GM21825 (cell line): ENCODE measurements at regions not wholly inside any gene's neighbourhood (a gene's known extent, or its start where the extent isn't known, plus 50 kb on each side); places are given as distances from the start of the nearest gene placed in this dataset.
"Not testable (repeated sequence)": the region's sequence is repeated elsewhere in the genome, so short reads cannot be mapped to it uniquely, and the experiment has no call there.

Source experiments
- ATAC-seq: cut with Tn5 transposase; IDR thresholded peaks from one replicate; pipeline ENCODE4 v1.9.1; 2021; ENCODE audit warnings: mild to moderate bottlenecking, moderate library complexity; ENCODE audit not compliant: unreplicated experiment

DNA sequence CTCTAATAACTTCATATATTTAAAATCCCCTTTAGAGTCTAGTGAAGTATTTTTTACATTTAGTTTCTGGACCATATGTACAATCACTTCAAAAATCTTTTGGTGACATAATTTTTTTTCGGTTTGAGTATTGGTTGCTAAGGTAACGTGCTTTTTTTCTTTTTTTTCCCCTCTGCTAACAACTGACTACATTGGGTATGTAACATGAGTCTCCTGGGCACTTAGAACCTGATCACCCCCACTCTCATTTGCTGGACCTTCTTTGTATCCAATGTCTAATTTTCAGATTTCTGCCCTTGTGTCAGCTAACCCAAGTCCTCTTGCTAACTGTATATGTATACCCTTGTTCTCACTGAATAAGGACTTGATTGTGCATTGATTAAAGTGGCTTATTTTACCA is 592.9 kb upstream of the FLRT2 start:
- ATAC-seq: no peak

DNA sequence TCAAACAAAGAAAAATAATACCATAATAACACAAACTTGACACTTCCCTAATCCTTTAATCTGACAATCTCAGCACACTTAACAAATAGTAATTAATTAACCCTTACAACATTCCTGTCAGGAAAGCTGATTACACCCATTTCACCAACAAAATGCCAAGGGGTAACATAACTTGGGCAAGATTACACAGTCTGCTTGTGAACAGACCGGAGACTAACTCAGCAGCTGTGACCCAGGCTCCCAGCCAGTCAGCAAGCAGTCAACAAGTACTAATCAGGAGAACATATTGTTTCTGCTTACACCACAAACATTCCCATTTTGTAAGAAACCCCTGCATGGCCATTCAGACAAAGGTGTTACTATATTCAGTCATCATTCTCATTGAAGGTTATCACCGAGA is 592.5 kb upstream of the FLRT2 start:
- ATAC-seq: no peak

DNA sequence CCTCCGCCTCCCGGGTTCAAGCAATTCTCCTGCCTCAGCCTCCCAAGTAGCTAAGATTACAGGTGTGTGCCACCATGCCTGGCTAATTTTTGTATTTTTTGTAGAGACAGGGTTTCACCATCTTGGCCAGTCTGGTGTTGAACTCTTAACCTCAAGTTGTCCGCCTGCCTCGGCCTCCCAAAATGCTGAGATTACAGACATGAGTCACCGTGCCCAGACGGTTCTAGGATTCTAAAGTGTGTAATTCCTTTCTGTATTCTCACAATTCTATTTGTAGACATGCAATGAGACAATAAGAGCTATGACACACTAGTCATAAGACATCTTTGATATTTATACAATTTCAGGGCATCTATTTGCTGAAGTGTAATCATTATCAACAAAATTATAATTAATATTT is 585.0 kb upstream of the FLRT2 start:
- not testable (repeated sequence) for ATAC-seq

DNA sequence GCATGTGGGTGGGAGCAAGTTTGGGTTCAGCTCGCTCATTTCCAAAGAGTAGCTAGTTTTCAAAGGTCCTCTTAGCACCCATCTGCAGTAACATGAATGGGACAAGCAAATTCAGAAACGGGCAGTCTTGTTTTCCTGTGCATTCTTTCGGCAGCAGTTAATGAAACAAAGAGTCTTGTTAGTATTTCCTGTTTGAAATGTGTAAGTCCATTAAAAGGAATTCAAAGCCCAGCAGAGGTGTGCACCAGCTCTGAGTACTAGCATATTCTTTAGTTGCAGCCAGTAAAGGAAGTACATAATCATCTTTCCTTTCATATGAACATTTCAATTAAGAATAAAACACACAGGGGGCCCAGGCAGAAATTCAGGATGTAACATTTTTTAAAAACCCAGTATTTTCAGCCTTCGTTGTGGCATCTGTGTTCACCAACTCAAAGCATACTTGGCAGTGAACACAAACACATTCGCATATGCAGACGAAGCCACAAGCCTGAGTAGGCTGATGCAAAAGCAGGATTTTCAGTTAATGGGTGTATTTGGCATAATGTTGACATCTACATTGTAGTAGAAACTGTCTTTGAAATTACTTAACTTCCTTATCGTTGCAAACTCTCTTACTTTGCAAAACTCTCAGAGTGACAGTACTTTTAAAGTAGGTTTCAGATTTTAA is 570.0 kb upstream of the FLRT2 start:
- ATAC-seq: no peak

DNA sequence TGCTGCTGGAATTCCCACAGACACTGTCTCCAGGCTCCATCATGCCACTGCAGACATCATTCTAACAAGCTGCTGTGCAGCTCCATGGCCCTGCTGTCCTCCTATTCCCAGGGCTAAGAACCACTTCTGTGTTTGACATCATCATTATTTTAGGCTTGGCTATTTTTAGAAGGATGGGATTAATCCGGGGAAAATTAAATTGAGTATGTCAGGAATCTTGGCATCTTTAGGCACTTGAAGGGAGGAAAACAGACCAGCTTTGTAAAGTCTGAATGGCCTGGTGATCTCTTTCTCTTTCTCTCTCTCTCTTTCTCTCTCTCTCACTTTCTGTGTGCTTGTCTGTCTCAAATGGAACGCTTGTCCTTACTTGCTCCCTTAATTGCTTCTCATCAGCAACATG is 568.3 kb upstream of the FLRT2 start:
- ATAC-seq: no peak

DNA sequence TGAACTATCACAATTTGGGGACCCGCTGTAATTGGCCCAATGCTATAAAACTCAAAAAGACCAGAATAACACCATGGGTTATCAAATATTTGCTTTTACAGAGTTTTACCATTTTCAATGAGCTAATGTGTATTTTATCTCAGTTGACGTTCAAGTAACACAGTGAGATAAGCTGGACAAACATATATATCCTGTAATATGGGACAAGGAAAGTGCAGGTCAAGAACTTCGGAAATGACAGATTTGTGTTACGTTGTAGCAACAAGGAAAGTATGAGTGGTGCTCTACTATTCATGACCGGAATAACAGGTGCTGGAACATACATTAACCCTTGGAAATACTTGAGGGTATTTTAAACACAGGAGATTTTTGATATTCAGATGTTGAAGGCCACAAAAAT is 566.4 kb upstream of the FLRT2 start:
- no peak for ATAC-seq

DNA sequence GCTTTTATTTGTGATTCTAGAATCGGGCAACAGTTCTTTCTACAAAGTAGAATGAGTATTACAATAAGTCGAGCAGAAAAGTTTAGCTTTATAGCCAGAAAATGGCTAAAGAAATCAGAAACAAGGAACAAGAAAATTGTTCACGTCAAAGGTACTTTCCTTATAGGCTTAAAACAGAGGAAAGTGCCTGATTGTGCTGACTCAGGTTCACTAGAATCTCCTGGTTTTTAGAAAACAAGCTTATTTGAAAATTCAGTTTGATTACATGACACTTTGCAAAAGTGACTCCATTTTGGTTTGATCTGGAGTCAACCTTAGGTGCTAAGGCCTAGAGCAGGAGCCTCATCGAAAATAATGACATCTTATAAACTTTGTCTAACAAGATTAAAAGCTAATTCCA is 564.7 kb upstream of the FLRT2 start:
- no peak for ATAC-seq

DNA sequence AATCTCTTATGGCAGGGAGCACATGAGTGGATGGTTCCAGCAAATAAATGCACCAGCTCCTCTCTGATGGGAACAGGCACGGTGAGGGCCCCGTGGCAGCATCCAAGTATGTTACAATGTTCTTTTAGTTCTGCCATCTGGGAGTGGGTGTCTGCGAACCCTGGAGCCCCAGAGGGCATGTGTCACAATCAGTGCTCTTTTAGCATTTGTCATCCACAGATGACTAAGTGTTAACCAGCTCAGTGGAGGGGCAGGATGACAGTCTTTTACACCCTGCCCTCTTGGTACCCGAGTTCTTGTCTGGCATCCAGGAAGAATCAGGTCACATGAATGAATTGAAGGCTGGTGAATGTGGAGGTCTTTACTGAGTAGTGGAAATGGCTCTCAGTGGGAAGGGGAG is 560.4 kb upstream of the FLRT2 start:
- ATAC-seq: no peak

DNA sequence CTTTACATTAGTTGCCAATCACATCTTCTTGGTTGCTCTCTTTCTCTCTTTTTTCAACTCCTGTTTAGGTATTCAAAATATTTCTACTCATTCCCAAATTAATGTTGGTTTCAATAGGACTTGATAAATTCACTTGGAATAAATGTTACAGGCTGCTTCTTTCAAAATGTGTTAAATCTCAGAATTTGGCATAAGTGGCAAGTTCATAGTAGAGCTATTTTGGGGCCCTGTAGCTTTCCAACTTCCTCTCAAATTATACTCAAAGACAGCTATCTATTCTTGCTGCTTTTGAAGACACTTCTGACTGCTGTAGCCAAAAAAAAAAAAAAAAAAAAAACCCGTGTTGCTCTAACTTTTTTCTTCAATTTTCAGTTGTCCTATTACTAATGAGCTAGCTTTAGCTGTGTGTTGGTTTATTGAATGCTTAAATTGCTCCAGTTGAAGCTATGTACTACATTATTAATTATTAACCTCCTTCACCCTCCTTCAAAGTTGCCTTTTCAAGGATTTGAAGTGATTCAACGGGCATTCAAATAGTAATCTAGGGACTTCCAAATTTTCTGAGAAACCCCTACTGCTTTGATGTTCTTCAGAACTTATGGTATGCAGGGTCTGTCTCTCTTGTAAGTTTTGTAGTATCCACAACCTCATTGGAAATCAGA is 554.6 kb upstream of the FLRT2 start:
- no peak for ATAC-seq

DNA sequence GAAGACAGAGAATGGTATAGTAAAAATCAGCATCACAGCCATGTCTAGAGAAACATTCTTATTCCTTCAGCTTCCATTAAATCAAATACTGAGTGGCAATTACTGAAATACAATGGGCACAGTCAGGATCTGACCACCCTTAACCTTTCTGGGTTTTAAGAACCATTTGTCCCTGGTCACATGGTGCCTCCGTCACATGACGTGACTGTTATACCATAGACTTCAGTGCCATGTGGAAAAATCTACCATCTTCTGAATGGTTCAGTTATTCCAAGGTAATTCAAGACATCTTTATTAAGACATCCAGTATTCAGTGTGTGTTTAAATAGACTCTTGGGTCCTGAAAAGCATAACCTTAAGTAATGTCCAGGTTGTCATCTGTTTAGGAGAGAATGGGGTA is 553.1 kb upstream of the FLRT2 start:
- ATAC-seq: no peak

DNA sequence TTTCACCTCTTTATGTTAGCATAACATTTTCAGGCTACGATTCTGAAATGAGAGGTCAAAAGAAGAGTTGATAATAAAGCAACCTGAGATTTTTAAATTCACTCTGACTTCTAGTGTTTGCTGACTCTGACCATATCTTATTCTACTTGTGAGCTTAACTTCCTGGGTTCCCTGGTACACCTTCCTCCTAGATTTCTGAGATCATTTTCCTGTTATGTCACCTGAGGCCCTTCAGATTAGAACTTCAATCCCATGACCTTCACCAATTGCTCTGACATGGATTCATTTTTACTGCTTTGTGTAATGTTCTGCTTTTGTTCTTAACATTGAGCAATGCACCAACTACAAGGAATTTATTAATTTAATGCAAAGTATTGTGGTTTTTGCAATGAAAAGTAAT is 542.9 kb upstream of the FLRT2 start:
- no peak for ATAC-seq

DNA sequence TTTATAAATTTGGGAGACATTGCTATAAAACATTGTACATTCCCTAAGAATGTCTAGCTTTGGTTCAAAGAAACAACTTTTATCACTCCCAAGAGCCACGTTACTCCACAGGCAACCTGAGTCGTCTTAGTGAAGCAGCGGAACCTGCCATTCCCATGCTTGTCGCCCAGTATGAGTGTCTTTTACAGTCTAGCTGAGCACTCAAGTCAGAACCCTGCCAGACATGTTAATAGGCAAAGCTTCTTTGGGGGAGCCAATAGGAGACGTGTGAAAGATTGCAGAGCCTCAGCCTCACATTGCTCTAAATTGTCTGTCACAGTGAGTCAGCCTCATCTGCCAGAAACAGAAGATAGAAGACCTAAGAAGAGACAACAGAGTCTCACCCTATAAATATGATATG is 541.6 kb upstream of the FLRT2 start:
- ATAC-seq: no peak

DNA sequence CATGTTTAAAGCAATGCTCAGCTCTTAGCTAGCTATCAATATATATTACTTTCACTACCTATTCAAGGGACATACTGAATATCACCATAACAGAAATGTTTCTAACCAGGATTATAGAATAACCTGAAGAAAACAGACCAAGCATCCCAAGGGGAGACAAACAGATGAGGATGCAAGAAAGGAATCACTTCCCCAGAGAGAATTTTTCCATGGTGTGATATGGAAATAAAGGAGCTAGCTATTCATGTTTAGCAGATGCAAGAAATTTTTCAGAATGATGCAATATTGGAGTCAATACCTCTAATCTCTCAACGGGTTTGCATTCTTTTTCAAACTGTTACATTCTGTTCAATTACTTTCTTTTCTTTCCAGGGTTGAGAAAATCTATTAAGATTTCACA is 538.9 kb upstream of the FLRT2 start:
- no peak for ATAC-seq

DNA sequence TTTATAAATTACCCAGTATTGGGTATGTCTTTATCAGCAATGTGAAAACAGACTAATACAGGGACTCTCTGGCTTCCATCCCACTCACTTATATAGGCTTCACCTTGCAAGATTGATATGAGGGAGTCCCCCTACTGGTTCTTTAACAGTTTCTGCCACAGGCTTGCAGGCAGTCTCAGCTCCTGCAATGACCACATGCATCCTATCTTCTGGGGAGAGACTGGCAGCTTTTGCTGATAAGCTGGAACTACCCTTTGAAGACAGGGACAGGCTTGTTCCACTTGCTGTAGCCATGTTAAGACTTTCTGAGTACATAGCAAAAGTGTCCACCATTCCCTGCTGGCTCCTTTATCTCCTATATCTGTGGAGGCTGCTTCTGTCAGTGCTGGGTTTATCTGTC is 531.7 kb upstream of the FLRT2 start:
- no peak for ATAC-seq

DNA sequence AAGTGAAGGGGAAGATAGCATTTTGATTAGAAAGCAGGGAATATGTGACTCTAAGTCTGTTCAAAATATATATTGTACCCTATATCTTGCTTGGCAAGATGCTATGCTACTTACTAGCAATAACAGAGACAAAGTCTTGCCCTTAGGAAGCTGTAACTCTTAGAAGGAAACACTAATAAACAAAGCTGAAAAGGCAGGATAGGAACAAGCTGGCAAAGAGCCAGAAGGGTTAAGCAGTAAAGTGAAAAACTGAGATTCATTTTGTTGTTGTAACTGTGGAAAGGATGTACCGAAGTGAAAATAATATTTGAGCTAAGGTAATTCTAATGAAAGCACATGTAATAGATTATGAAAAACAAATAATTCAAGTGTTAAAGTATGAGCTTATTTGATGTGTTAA is 527.1 kb upstream of the FLRT2 start:
- ATAC-seq: no peak

DNA sequence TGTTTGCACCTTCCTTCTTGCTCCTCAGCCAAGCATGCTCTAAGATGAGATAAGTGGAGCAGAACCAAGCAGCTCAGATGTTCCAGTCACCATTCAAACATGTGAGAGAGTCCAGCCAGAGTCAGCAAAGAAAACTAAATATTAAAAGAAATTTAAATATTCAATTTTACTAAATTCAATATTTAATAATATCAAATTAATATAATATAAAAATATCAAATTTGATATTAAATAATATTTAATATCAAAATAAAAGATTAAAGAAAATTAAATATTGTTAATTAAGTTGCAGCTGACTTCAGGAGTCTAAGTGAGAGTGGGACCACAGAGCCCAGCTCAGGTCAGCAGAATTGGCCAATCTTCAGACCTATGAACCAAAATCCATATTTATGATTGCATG is 526.1 kb upstream of the FLRT2 start:
- ATAC-seq: no peak

DNA sequence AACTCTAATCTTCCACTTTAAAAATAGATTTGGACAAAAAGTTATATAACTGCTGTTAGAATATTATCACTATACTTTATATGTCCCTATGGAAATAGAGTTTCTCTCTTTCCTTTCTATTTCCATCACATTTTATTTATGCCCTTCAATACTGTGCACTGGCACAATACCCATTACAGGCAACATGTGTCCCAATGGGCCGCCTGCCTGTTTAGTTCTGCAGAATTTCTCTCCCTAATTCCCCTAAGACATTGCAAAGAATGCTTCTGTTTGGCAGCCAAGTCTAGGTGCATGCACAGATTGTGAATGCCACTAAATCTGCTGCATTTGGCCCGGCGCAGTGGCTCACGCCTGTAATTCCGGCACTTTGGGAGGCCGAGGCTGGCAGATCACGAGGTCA is 520.4 kb upstream of the FLRT2 start:
- no peak for ATAC-seq

DNA sequence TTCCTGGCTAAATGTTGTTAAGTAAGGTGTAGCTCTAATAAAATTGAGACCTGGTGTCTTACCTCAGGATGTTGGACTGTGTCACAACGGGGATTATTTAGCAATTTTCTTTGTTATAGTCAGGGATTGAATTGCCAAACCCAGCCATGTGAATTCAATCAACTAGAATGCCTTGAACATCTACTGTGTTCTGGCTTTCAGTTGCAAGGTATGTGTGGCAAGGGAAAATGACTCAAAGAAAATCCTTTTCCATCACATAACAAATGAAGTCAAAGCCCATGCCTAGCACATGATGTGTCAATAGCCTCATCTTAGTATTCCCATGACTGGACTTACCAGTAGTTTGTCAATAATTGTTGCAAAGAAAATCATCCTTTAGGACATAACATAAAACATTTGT is 519.8 kb upstream of the FLRT2 start:
- no peak for ATAC-seq

DNA sequence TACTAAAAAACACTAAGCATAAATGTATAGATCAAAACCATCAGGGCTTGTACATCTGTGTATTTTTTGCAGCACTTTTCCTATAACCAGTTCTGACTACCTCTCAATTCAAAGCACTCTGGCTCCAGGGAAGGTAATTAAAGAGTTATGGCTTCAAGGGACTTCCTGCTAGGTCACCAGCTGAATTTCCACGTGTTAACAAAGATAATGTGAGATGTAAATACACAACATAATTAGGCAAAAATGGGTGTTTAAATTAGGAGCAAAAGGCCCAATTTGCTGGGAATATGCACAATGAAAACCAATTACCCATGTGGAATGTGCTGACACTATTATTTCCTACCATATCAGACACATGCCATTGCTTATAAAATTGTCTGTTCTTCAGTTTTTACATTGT is 513.4 kb upstream of the FLRT2 start:
- no peak for ATAC-seq

DNA sequence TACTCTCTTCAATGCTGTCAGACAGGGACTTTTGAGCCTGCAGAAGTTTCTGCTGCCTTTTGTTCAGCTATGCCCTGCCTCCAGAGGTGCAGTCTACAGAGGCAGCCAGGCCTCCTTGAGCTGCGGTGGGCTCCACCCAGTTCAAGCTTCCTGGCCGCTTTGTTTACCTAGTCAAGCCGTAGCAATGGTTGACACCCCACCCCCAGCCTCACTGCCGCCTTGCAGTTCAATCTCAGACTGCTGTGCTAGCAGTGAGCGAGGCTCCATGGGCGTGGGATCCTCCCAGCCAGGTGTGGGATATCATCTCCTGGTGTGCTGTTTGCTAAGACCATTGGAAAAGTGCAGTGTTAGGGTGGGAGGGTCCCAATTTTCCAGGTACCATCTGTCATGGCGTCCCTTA is 506.1 kb upstream of the FLRT2 start:
- not testable (repeated sequence) for ATAC-seq

DNA sequence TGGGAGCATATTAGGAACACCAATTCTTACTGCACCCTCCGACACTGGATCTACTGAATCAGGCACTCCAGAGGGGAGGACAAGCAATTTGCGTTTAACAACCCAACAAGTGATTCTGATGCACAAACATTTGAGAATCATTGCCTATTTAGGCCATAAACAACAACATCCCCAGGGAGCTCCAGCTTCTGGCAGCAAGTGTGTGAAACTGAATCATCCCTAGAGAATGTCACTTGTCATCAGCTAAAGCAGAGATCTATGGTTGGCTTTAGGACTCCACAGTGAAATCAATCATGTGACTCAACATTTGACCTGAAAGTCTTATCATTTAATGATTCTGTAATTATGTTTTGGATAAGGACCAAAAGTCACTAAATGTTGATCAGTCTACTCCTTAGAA is 505.0 kb upstream of the FLRT2 start:
- ATAC-seq: no peak

DNA sequence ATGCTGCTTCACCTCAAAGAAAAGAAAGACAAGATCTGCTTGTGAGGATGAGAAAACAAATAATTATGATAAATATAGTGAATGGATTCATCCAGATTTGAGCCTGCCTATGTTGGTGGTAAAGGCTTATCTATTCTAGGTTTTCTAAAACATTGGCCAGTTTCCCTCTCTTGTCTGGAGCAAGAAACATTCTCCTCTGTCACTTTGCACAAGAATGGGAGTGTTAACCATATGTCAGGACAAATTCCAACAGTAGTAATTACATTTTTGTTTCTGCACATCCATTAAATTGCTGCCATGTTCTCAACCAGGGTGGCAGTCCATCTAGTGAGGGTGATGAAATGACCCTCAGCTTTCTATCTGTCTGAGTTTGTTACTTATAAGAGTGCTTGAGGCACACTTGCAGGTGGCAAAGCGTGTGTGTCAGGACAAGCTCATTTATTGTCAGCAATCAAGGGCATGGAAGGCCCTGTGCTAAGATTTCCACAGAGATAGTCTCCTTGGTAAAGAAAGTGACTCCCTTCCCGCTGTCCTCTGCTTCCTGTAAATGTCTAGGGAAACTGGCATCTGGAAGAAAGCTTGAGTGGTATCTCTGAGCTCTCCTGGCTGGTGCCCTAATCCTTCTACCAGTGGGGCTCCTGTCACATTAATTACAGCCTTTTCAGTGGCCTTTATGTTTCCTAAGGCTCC is 502.1 kb upstream of the FLRT2 start:
- ATAC-seq: no peak
